ENCODE measurements at regions not wholly inside any gene's neighbourhood (a gene's known extent, or its start where the extent isn't known, plus 50 kb on each side); places are given as distances from the start of the nearest gene placed in this dataset.

GRCh38 chr2:212683346-212684097 is 144.9 kb upstream of the ERBB4 start:
- Histone ChIP-seq H3K4me3 (replicated peaks in 1 of 3; ENCODE audit: low read depth in 2 of 3, low read length in 3 of 3) (no peak overlapping the region), H2AFZ (ENCODE audit: insufficient read depth, low read depth, low read length, poor library complexity, severe bottlenecking) (no peak overlapping the region), H4K20me1 (ENCODE audit: insufficient read depth, low read length) (no peaks in the 10 kb centered on the region), H3K79me2 (ENCODE audit: insufficient read depth, low read length) (no peaks in the 10 kb centered on the region), H3K27ac (ENCODE audit: low read depth in 1 of 2, low read length in 2 of 2) (no peak overlapping the region), H3K27me3 (ENCODE audit: control insufficient read depth in 2 of 2, insufficient read depth in 2 of 2, low read length in 2 of 2) (no peaks in the 10 kb centered on the region), H3K9ac (ENCODE audit: insufficient read depth, low read length, poor library complexity, severe bottlenecking) (no peak overlapping the region), H3K9me3 (replicated peaks in 1 of 2; ENCODE audit: control insufficient read depth in 1 of 2, insufficient read depth in 1 of 2, low read length in 2 of 2) (no peaks in the 10 kb centered on the region), H3K36me3 (replicated peaks in 1 of 2; ENCODE audit: control insufficient read depth in 1 of 2, insufficient read depth in 2 of 2, low read length in 2 of 2) (no peaks in the 10 kb centered on the region), H3K4me1 (ENCODE audit: control insufficient read depth in 1 of 2, insufficient read depth in 2 of 2, low read length in 2 of 2) (no peaks in the 10 kb centered on the region), H3K4me2 (replicated peaks; ENCODE audit: extremely low read depth, low read length, poor library complexity, severe bottlenecking) (no peak overlapping the region)
- 35% methylated on average over 4 of the region's 6 CpGs for WGBS (ENCODE audit: insufficient coverage)
- H3K4me3 Mint-ChIP-seq = no peak overlapping the region
- peaks cover 7% of the 10 kb centered on the region for H3K4me1 Mint-ChIP-seq
- DNase-seq = no peak
- H3K9me3 Mint-ChIP-seq = no peaks in the 10 kb centered on the region
- TF ChIP-seq CTCF (IDR thresholded peaks at IDR 0.05) = no peak
- intact Hi-C loops (cut with micrococcal nuclease) = no loop called here
- H3K27me3 Mint-ChIP-seq (ENCODE audit: low read depth in 3 of 3) = peaks cover 0 to 2% (median 0%) of the 10 kb centered on the region in 3 donors
- H3K27ac Mint-ChIP-seq = peak overlapping the region in 1 of 7 donors; percentile 75
- no peaks in the 10 kb centered on the region for H3K36me3 Mint-ChIP-seq

- H2AFZ ChIP-seq (ENCODE audit: insufficient read depth, low read depth, low read length, poor library complexity, severe bottlenecking) = no peak overlapping the region
- no peak overlapping the region for H3K9ac ChIP-seq (ENCODE audit: insufficient read depth, low read length, poor library complexity, severe bottlenecking)
- no peaks in the 10 kb centered on the region for H3K27me3 ChIP-seq (ENCODE audit: control insufficient read depth in 2 of 2, insufficient read depth in 2 of 2, low read length in 2 of 2)
- Mint-ChIP-seq H3K9me3 (no peaks in the 10 kb centered on the region), H3K4me3 (no peak overlapping the region), H3K36me3 (no peaks in the 10 kb centered on the region), H3K4me1 (peaks cover 7% of the 10 kb centered on the region), H3K27me3 (ENCODE audit: low read depth in 3 of 3) (peaks cover 0 to 2% (median 0%) of the 10 kb centered on the region in 3 donors), H3K27ac (no peak overlapping the region)
- no CpG with 5 or more reads among the region's 3 CpGs for WGBS (ENCODE audit: insufficient coverage)
- DNase-seq = no peak
- no peaks in the 10 kb centered on the region for H4K20me1 ChIP-seq (ENCODE audit: insufficient read depth, low read length)
- H3K36me3 ChIP-seq (replicated peaks in 1 of 2; ENCODE audit: control insufficient read depth in 1 of 2, insufficient read depth in 2 of 2, low read length in 2 of 2) = no peaks in the 10 kb centered on the region
- H3K4me1 ChIP-seq (ENCODE audit: control insufficient read depth in 1 of 2, insufficient read depth in 2 of 2, low read length in 2 of 2) = no peaks in the 10 kb centered on the region
- H3K27ac ChIP-seq (ENCODE audit: low read depth in 1 of 2, low read length in 2 of 2) = no peak overlapping the region
- no peak overlapping the region for H3K4me2 ChIP-seq (replicated peaks; ENCODE audit: extremely low read depth, low read length, poor library complexity, severe bottlenecking)
- H3K4me3 ChIP-seq (replicated peaks in 1 of 3; ENCODE audit: low read depth in 2 of 3, low read length in 3 of 3) = no peak overlapping the region
- no peak for TF ChIP-seq CTCF (IDR thresholded peaks at IDR 0.05)
- no peaks in the 10 kb centered on the region for H3K79me2 ChIP-seq (ENCODE audit: insufficient read depth, low read length)
- H3K9me3 ChIP-seq (replicated peaks in 1 of 2; ENCODE audit: control insufficient read depth in 1 of 2, insufficient read depth in 1 of 2, low read length in 2 of 2) = no peaks in the 10 kb centered on the region
- intact Hi-C loops (cut with micrococcal nuclease) = no loop called here
Observed at GRCh38 chr2:212682937-212683336, 144.3 kb upstream of the ERBB4 start.
